GM23248 (cell line): ENCODE measurements at regions not wholly inside any gene's neighbourhood (a gene's known extent, or its start where the extent isn't known, plus 50 kb on each side); places are given as distances from the start of the nearest gene placed in this dataset.

Experiments
- EZH2 ChIP-seq: fragments of 200-600 bp; sonication (generic); IDR thresholded peaks from 2 replicates; pipeline ENCODE4 v1.6.1; 2018; ENCODE audit warnings: antibody characterized with exemption, mild to moderate bottlenecking; ENCODE audit not compliant: insufficient read depth, poor library complexity, severe bottlenecking
- EZH2phosphoT487 ChIP-seq: fragments of 200-600 bp; sonication (generic); IDR thresholded peaks from 2 replicates; pipeline ENCODE4 v1.6.1; 2018; ENCODE audit warnings: antibody characterized with exemption, moderate library complexity, mild to moderate bottlenecking, low read depth; ENCODE audit not compliant: insufficient read depth

DNA sequence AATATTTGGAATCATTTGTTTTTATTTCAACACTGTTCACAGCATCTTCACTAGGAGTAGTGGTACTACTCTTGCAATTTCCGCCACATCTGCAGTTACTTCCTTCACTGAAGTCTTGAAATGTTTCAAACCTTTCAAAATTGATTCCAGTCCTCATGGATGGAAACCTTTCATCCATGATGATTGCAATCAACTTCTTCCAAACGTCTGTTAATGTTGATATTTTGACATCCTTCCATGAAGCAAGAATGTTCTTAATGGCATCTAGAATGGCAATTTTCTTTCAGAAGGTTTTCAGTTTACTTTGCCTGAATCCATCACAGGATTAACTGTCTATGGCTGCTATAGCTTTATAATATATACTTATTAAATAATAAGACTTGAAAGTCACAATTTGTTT, 736.8 kb upstream of the CA10 start:
- no peak for TF ChIP-seq EZH2
- no peak for TF ChIP-seq EZH2phosphoT487
